NCI-H524 treated with DMSO at 0.1 percent for 48 hours (cell line): ENCODE measurements at regions not wholly inside any gene's neighbourhood (a gene's known extent, or its start where the extent isn't known, plus 50 kb on each side); places are given as distances from the start of the nearest gene placed in this dataset.

ENCODE experiments used
- DNase-seq: peaks from one replicate; lab custom pipeline; 2025; lab: John Stamatoyannopoulos, UW

- no peak for DNase-seq
Observed at GRCh38 chr16:49216593-49216992, 65.0 kb downstream of the CBLN1 start.

GRCh38 chr16:49213594-49213993 is 68.0 kb downstream of the CBLN1 start:
- no peak for DNase-seq

- no peak for DNase-seq
Observed at GRCh38 chr16:49204191-49204590, 77.4 kb downstream of the CBLN1 start.

- no peak for DNase-seq
Observed at GRCh38 chr16:49203361-49203760, 78.3 kb downstream of the CBLN1 start.

- no peak for DNase-seq
Observed at GRCh38 chr16:49201118-49201517, 80.5 kb downstream of the CBLN1 start.

GRCh38 chr16:49200223-49200820 is 81.3 kb downstream of the CBLN1 start:
- no peak for DNase-seq

GRCh38 chr16:49195237-49195548 is 86.4 kb downstream of the CBLN1 start:
- DNase-seq = no peak

GRCh38 chr16:49194537-49195236 is 87.0 kb downstream of the CBLN1 start:
- DNase-seq = no peak

GRCh38 chr16:49193596-49193995 is 88.0 kb downstream of the CBLN1 start:
- DNase-seq = no peak

GRCh38 chr16:49189286-49189685 is 92.4 kb downstream of the CBLN1 start:
- no peak for DNase-seq

- no peak for DNase-seq
Observed at GRCh38 chr16:49183911-49184310, 97.7 kb downstream of the CBLN1 start.

GRCh38 chr16:49181791-49182518 is 99.7 kb downstream of the CBLN1 start:
- DNase-seq = no peak

- no peak for DNase-seq
Observed at GRCh38 chr16:49179714-49180330, 101.8 kb downstream of the CBLN1 start.

GRCh38 chr16:49168126-49168525 is 113.5 kb downstream of the CBLN1 start:
- DNase-seq = no peak

GRCh38 chr16:49165025-49165424 is 116.6 kb downstream of the CBLN1 start:
- DNase-seq = no peak

- DNase-seq = no peak
Observed at GRCh38 chr16:49161191-49161590, 120.4 kb downstream of the CBLN1 start.

- no peak for DNase-seq
Observed at GRCh38 chr16:49158029-49158642, 123.5 kb downstream of the CBLN1 start.

- DNase-seq = peak; percentile 24
Observed at GRCh38 chr16:49150341-49150740, 131.3 kb downstream of the CBLN1 start.

- no peak for DNase-seq
Observed at GRCh38 chr16:49148410-49148809, 133.2 kb downstream of the CBLN1 start.

GRCh38 chr16:49140618-49141017 is 141.0 kb downstream of the CBLN1 start:
- no peak for DNase-seq

- DNase-seq = no peak
Observed at GRCh38 chr16:49130397-49130796, 151.2 kb downstream of the CBLN1 start.

GRCh38 chr16:49129935-49130334 is 151.7 kb downstream of the CBLN1 start:
- no peak for DNase-seq

- no peak for DNase-seq
Observed at GRCh38 chr16:49128740-49129139, 152.9 kb downstream of the CBLN1 start.
